HCT116 (cell line): ENCODE measurements at regions not wholly inside any gene's neighbourhood (a gene's known extent, or its start where the extent isn't known, plus 50 kb on each side); places are given as distances from the start of the nearest gene placed in this dataset.

Experiments used
- ATAC-seq: fragments of 200-7000 bp; cut with Tn5 transposase; 2 replicates; pipeline ENCODE4 v1.9.1; 2020; ENCODE audit warnings: mild to moderate bottlenecking, moderate library complexity
- BruUV-seq: library from RNA; stranded (reverse); fragments of 400-500 nt; replicated peaks from 2 replicates; lab custom pipeline; 2021; lab: Mats Ljungman, UMichigan
- CTCF ChIA-PET: fragments of 300-600 bp; sonication (Branson Sonifier 250); formaldehyde crosslinking; loops from one replicate; lab custom pipeline; 2021; ENCODE audit warnings: antibody characterized with exemption; lab: Charles Lee
- POLR2A ChIA-PET: fragments of 300-600, 350-600 bp; sonication (Branson Sonifier 250); formaldehyde crosslinking; loops from one replicate; lab custom pipeline; 2021; ENCODE audit warnings: antibody characterized with exemption; lab: Charles Lee
- RAD21 ChIA-PET, 2 experiments: fragments of 300-600 bp; sonication (Branson Sonifier 250); formaldehyde crosslinking; loops; one replicate each; lab custom pipeline; 2023; ENCODE audit warnings: low total read pairs in 2 of 2; ENCODE audit not compliant: uncharacterized antibody in 2 of 2, unreplicated experiment in 2 of 2, low non-redundant PET in 1 of 2; lab: Charles Lee
- DNase-seq: peaks from one replicate; pipeline ENCODE4 v3.0.0-alpha.2; 2010; ENCODE audit warnings: low read depth, low spot score
- H2AFZ ChIP-seq: fragments of 200-600 bp; shearing (Covaris generic), sonication (generic); 2 replicates; pipeline ENCODE4 v1.6.1; 2017; ENCODE audit warnings: low read depth, mixed run types, mixed read lengths, antibody characterized with exemption, low read length; ENCODE audit not compliant: poor library complexity, severe bottlenecking
- H3K27ac ChIP-seq: 2 replicates; pipeline ENCODE4 v1.5.1; 2012; ENCODE audit warnings: low read depth, low read length
- H3K27me3 ChIP-seq: fragments of 200-600 bp; sonication (generic); 2 replicates; pipeline ENCODE4 v1.6.1; 2016; ENCODE audit warnings: mixed run types, low read length, mixed read lengths; ENCODE audit not compliant: insufficient read depth
- H3K36me3 ChIP-seq, 2 experiments: fragments of 200-500 bp in 1 of 2; fragments of 200-600 bp in 1 of 2; sonication (Bioruptor generic) in 1 of 2; sonication (generic) in 1 of 2; 2 replicates each; pipeline versions ENCODE4 v1.5.1 to v1.6.1; 2014 to 2016; ENCODE audit warnings: low read length in 2 of 2, inconsistent platforms in 1 of 2, mixed read lengths in 1 of 2, mixed run types in 1 of 2; ENCODE audit not compliant: insufficient read depth in 2 of 2, control insufficient read depth in 1 of 2
- H3K4me1 ChIP-seq, 2 experiments: fragments of 200-600 bp in 1 of 2; sonication (generic) in 1 of 2; 2 replicates each; pipeline versions ENCODE4 v1.5.1 to v1.6.1; 2012 to 2017; ENCODE audit warnings: low read length in 2 of 2, inconsistent platforms in 1 of 2, mild to moderate bottlenecking in 1 of 2, mixed read lengths in 1 of 2, mixed run types in 1 of 2, moderate library complexity in 1 of 2; ENCODE audit not compliant: insufficient read depth in 2 of 2, control insufficient read depth in 1 of 2
- H3K4me2 ChIP-seq: fragments of 200-600 bp; sonication (generic); 2 replicates; pipeline ENCODE4 v1.6.1; 2017; ENCODE audit warnings: mixed run types, low read length, mixed read lengths
- H3K4me3 ChIP-seq, 2 experiments: fragments of 200-600 bp in 1 of 2; sonication (generic) in 1 of 2; replicated peaks in 1 of 2; 2 replicates each; pipeline ENCODE4 v1.5.1; 2011 to 2016; ENCODE audit warnings: low read length in 2 of 2, control low read depth in 1 of 2, low read depth in 1 of 2, mild to moderate bottlenecking in 1 of 2, mixed read lengths in 1 of 2, mixed run types in 1 of 2
- H3K79me2 ChIP-seq: fragments of 200-600 bp; sonication (generic); 2 replicates; pipeline ENCODE4 v1.6.1; 2017; ENCODE audit warnings: mild to moderate bottlenecking, mixed run types, low read length, moderate library complexity, mixed read lengths; ENCODE audit not compliant: insufficient read depth
- H3K9ac ChIP-seq: fragments of 200-600 bp; sonication (generic); 2 replicates; pipeline ENCODE4 v1.6.1; 2016; ENCODE audit warnings: low read length, mixed read lengths
- H3K9me2 ChIP-seq: fragments of 200-600 bp; sonication (generic), shearing (Covaris generic); 2 replicates; pipeline ENCODE4 v1.6.1; 2017; ENCODE audit warnings: mixed run types, mild to moderate bottlenecking, moderate library complexity; ENCODE audit not compliant: insufficient read depth
- H3K9me3 ChIP-seq, 2 experiments: fragments of 200-500 bp in 1 of 2; fragments of 200-600 bp in 1 of 2; sonication (Bioruptor generic) in 1 of 2; sonication (generic) in 1 of 2; 2 replicates each; pipeline ENCODE4 v1.6.1; 2014 to 2017; ENCODE audit warnings: low read length in 2 of 2, mixed read lengths in 2 of 2, inconsistent platforms in 1 of 2, low read depth in 1 of 2, mild to moderate bottlenecking in 1 of 2, mixed run types in 1 of 2, moderate library complexity in 1 of 2; ENCODE audit not compliant: control insufficient read depth in 1 of 2, insufficient read depth in 1 of 2
- H4K20me1 ChIP-seq: fragments of 200-600 bp; sonication (generic), shearing (Covaris generic); 2 replicates; pipeline ENCODE4 v1.6.1; 2017; ENCODE audit warnings: mixed run types, mild to moderate bottlenecking, moderate library complexity; ENCODE audit not compliant: insufficient read depth
- CBX3 ChIP-seq: IDR thresholded peaks from 2 replicates; pipeline ENCODE4 v1.6.1; 2012; ENCODE audit warnings: low read depth
- EZH2 ChIP-seq: fragments of 200-600 bp; sonication (generic); IDR thresholded peaks from 2 replicates; pipeline ENCODE4 v1.6.1; 2017; ENCODE audit warnings: antibody characterized with exemption, mixed run types
- FOSL1 ChIP-seq: IDR thresholded peaks from 2 replicates; pipeline ENCODE4 v1.6.1; 2012; ENCODE audit warnings: low read depth
- POLR2A ChIP-seq: IDR thresholded peaks from 2 replicates; pipeline ENCODE4 v1.7.0; 2011; ENCODE audit warnings: borderline replicate concordance; ENCODE audit not compliant: insufficient read depth, insufficient read length; ENCODE audit errors: extremely low read depth
- POLR2AphosphoS5 ChIP-seq: IDR thresholded peaks from 2 replicates; pipeline ENCODE4 v1.6.1; 2011; ENCODE audit warnings: mild to moderate bottlenecking, low read depth, low read length, moderate library complexity
- RAD21 ChIP-seq: IDR thresholded peaks from 2 replicates; pipeline ENCODE4 v1.6.1; 2012; ENCODE audit warnings: low read depth, mild to moderate bottlenecking
- SRF ChIP-seq: IDR thresholded peaks from 2 replicates; pipeline ENCODE4 v1.6.1; 2012; ENCODE audit warnings: low read depth
- intact Hi-C: fragments of 100-400 bp; cut with micrococcal nuclease; formaldehyde crosslinking; loops from 2 replicates; pipeline ENCODE4 v1.10.0; 2022
- TF ChIP-seq, protein P1 (sequence below): IDR thresholded peaks from 2 replicates; pipeline ENCODE4 v1.6.1; 2012; ENCODE audit warnings: low read depth

DNA sequence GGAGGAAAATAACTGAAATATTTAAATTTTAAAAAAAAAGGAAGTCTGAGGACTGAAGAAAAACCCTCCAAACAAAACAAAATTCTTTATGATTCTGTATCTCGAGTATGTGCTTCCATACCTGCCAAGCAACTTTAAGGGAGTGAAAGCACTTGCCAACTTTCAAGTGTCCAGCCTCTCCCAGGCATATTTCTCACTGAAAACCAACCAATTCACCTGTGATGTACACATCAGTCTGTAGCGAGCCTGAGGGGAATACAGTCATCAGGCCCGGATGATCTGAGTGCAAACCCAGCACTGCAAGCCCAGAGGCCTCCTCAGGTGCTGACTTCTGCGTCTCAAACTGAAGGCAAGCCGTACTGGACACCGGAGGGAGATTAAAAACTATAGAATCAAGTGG, 164.8 kb upstream of the NT5E start:
- RAD21 ChIA-PET = no interaction called here
- TF ChIP-seq, protein P1, sequence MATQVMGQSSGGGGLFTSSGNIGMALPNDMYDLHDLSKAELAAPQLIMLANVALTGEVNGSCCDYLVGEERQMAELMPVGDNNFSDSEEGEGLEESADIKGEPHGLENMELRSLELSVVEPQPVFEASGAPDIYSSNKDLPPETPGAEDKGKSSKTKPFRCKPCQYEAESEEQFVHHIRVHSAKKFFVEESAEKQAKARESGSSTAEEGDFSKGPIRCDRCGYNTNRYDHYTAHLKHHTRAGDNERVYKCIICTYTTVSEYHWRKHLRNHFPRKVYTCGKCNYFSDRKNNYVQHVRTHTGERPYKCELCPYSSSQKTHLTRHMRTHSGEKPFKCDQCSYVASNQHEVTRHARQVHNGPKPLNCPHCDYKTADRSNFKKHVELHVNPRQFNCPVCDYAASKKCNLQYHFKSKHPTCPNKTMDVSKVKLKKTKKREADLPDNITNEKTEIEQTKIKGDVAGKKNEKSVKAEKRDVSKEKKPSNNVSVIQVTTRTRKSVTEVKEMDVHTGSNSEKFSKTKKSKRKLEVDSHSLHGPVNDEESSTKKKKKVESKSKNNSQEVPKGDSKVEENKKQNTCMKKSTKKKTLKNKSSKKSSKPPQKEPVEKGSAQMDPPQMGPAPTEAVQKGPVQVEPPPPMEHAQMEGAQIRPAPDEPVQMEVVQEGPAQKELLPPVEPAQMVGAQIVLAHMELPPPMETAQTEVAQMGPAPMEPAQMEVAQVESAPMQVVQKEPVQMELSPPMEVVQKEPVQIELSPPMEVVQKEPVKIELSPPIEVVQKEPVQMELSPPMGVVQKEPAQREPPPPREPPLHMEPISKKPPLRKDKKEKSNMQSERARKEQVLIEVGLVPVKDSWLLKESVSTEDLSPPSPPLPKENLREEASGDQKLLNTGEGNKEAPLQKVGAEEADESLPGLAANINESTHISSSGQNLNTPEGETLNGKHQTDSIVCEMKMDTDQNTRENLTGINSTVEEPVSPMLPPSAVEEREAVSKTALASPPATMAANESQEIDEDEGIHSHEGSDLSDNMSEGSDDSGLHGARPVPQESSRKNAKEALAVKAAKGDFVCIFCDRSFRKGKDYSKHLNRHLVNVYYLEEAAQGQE = no peak
- TF ChIP-seq SRF = no peak
- TF ChIP-seq POLR2AphosphoS5 = no peak
- no peak for TF ChIP-seq FOSL1
- no peak for TF ChIP-seq RAD21
- no peak for TF ChIP-seq POLR2A
- no peak for TF ChIP-seq CBX3
- no peak for TF ChIP-seq EZH2
- no peaks in the 10 kb centered on the region; the same call in 1 of the 2 replicates for H3K9me2 ChIP-seq
- H3K9me3 ChIP-seq = no peaks in the 10 kb centered on the region
- H3K4me3 ChIP-seq = no peak overlapping the region
- no peaks in the 10 kb centered on the region for H4K20me1 ChIP-seq
- no peaks in the 10 kb centered on the region for H3K79me2 ChIP-seq
- H3K9ac ChIP-seq = no peak overlapping the region
- no TSS peak for BruUV-seq
- DNase-seq (no peak), ATAC-seq (no peak)
- no peaks in the 10 kb centered on the region for H3K4me1 ChIP-seq
- no peak overlapping the region for H2AFZ ChIP-seq
- H3K27ac ChIP-seq = no peak overlapping the region
- no peak overlapping the region for H3K4me2 ChIP-seq
- POLR2A ChIA-PET = no interaction called here
- intact Hi-C loops = no loop called here
- peaks cover 5% of the 10 kb centered on the region; the same call in 1 of the 2 replicates for H3K27me3 ChIP-seq
- H3K36me3 ChIP-seq = no peaks in the 10 kb centered on the region
- CTCF ChIA-PET = no interaction called here
